ENCODE measurements at regions not wholly inside any gene's neighbourhood (a gene's known extent, or its start where the extent isn't known, plus 50 kb on each side); places are given as distances from the start of the nearest gene placed in this dataset.

DNA sequence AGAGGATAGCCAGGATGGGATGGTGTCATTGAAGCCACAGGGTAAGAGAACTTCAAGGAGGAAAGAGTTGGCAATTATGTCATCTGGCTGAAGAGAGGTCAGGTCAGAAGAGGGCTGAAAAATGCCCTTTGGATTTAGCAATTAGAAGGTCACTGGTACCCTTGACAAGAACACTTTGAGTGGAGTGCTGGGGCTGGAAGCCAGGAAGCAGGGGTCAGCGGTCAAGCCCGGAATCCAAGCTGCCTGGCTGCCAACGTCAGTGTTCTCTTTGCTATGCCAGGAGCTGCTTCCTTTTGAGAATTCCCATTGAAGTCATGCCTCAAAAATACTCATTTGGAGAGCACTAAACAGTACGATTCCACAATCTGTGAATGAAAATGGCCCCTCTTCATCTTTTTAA lies 386.5 kb downstream of the SHQ1 start:
- H3K4me3 ChIP-seq (ENCODE audit: low read depth, low read length), result no peak overlapping the region
- TF ChIP-seq CTCF (conservative IDR thresholded peaks at IDR 0.05; ENCODE audit: low read depth, low read length), result no peak

GRCh38 chr3:72460205-72461174 lies 387.8 kb downstream of the SHQ1 start:
- TF ChIP-seq CTCF (conservative IDR thresholded peaks at IDR 0.05; ENCODE audit: low read depth, low read length), result no peak
- no peak for DNase-seq (ENCODE audit: low read depth)
- no peak overlapping the region for H3K4me3 ChIP-seq (ENCODE audit: low read depth, low read length)

More for the DNA sequence above, 386.5 kb downstream of the SHQ1 start:
- no peak for DNase-seq (ENCODE audit: low read depth)

GRCh38 chr3:72459588-72459987 lies 388.7 kb downstream of the SHQ1 start:
- no peak for DNase-seq (ENCODE audit: low read depth)
- no peak for TF ChIP-seq CTCF (conservative IDR thresholded peaks at IDR 0.05; ENCODE audit: low read depth, low read length)

GRCh38 chr3:72458375-72458774 lies 389.9 kb downstream of the SHQ1 start:
- TF ChIP-seq CTCF (conservative IDR thresholded peaks at IDR 0.05; ENCODE audit: low read depth, low read length), result no peak
- DNase-seq (ENCODE audit: low read depth), result no peak
- no peak overlapping the region for H3K4me3 ChIP-seq (ENCODE audit: low read depth, low read length)

More at GRCh38 chr3:72459588-72459987, 388.7 kb downstream of the SHQ1 start:
- H3K4me3 ChIP-seq (ENCODE audit: low read depth, low read length), result no peak overlapping the region

DNA sequence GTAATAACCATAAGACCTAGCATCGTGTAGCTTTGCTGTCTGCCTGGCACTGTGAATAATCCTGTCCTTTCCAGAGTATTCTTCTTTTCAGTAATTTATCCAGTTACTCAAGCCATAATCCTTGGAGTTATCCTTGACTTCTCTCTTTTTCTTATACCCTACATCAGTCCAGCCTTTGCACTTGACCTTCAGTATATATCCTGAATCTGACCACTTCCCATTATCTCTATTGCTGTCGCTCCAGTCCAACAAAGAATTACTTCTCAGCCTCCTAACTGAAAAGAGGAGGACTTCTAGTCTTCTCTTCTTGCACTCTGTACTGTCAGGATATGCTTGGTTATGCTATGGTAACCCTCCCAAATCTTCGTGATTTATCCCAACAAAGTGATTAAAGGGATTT lies 393.8 kb downstream of the SHQ1 start:
- no peak overlapping the region for H3K4me3 ChIP-seq (ENCODE audit: low read depth, low read length)
- DNase-seq (ENCODE audit: low read depth), result no peak
- no peak for TF ChIP-seq CTCF (conservative IDR thresholded peaks at IDR 0.05; ENCODE audit: low read depth, low read length)

GRCh38 chr3:72453706-72454105 lies 394.5 kb downstream of the SHQ1 start:
- DNase-seq (ENCODE audit: low read depth), result no peak
- no peak for TF ChIP-seq CTCF (conservative IDR thresholded peaks at IDR 0.05; ENCODE audit: low read depth, low read length)
- H3K4me3 ChIP-seq (ENCODE audit: low read depth, low read length), result no peak overlapping the region

DNA sequence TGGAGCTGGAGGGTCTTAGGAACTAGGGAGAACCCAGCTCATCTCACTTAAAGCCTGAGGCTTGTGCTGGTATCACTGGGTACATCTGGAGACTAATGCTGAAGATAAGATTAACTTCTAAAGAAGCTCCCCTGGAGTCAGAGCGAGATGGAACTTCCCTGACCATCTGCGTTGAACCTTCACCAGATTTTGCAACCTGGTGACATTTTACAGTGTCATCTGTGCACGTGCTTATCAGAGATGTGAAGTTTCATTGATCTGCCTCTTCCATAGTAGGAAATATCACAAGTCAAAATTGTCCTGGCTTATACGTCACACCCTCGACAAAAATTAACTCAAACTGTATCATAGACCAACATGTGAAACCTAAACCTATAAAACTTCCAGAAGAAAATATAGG lies 395.5 kb downstream of the SHQ1 start:
- no peak overlapping the region for H3K4me3 ChIP-seq (ENCODE audit: low read depth, low read length)
- TF ChIP-seq CTCF (conservative IDR thresholded peaks at IDR 0.05; ENCODE audit: low read depth, low read length), result no peak
- DNase-seq (ENCODE audit: low read depth), result no peak
